Endothelial cell of umbilical vein (primary cell): ENCODE measurements at regions not wholly inside any gene's neighbourhood (a gene's known extent, or its start where the extent isn't known, plus 50 kb on each side); places are given as distances from the start of the nearest gene placed in this dataset.
"Not testable (repeated sequence)": the region's sequence is repeated elsewhere in the genome, so short reads cannot be mapped to it uniquely, and the experiment has no call there.

Experiments used
- BruUV-seq: library from RNA; stranded (reverse); fragments of 400-500 nt; replicated peaks from 2 replicates; lab custom pipeline; 2021; lab: Mats Ljungman, UMichigan
- CTCF ChIA-PET: fragments of 300-600, 350-600 bp; sonication (Branson Sonifier 250); formaldehyde crosslinking; loops from one replicate; lab custom pipeline; 2021; ENCODE audit warnings: antibody characterized with exemption, inconsistent platforms; lab: Charles Lee
- POLR2A ChIA-PET: fragments of 300-600, 350-600 bp; sonication (Branson Sonifier 250); formaldehyde crosslinking; loops from one replicate; lab custom pipeline; 2021; ENCODE audit warnings: antibody characterized with exemption, inconsistent platforms; lab: Charles Lee
- DNase-seq: peaks from one replicate; pipeline ENCODE4 v3.0.0-alpha.2; 2011; ENCODE audit warnings: low read depth, low spot score
- FAIRE-seq: peaks from 2 replicates; lab custom pipeline; 2011; peaks lifted over from hg19 to GRCh38; lab: Jason Lieb, UNC
- H2AFZ ChIP-seq: 2 replicates; pipeline ENCODE4 v1.6.0; 2012; ENCODE audit warnings: low read depth, low read length, control low read depth, inconsistent platforms
- H3K27ac ChIP-seq: 2 replicates; pipeline ENCODE4 v1.5.1; 2011; ENCODE audit warnings: low read depth, mild to moderate bottlenecking, control low read depth, low read length, moderate library complexity; ENCODE audit not compliant: insufficient read depth
- H3K27me3 ChIP-seq, 2 experiments: 2 replicates each; pipeline versions ENCODE4 v1.6.0 to v1.6.1; 2011; ENCODE audit warnings: low read length in 2 of 2, mixed read lengths in 1 of 2; ENCODE audit not compliant: control insufficient read depth in 2 of 2, insufficient read depth in 2 of 2
- H3K36me3 ChIP-seq, 2 experiments: 2 replicates in 1 of 2; 3 replicates in 1 of 2; pipeline ENCODE4 v1.5.1; 2011; ENCODE audit warnings: low read length in 2 of 2, mild to moderate bottlenecking in 1 of 2, moderate library complexity in 1 of 2; ENCODE audit not compliant: control insufficient read depth in 2 of 2, insufficient read depth in 2 of 2; ENCODE audit errors: extremely low read depth in 1 of 2
- H3K4me1 ChIP-seq: 3 replicates; pipeline ENCODE4 v1.5.1; 2011; ENCODE audit warnings: mild to moderate bottlenecking, low read length; ENCODE audit not compliant: control insufficient read depth, insufficient read depth; ENCODE audit errors: extremely low read depth
- H3K4me2 ChIP-seq: 2 replicates; pipeline ENCODE4 v1.6.1; 2011; ENCODE audit warnings: low read length, control low read depth, mixed read lengths; ENCODE audit not compliant: insufficient read depth
- H3K4me3 ChIP-seq, 3 experiments: fragments of 200-600 bp in 1 of 3; sonication (generic), shearing (Covaris generic) in 1 of 3; replicated peaks in 1 of 3; 2 replicates each; pipeline ENCODE4 v1.5.1; 2011 to 2016; ENCODE audit warnings: control low read depth in 3 of 3, low read length in 3 of 3, mild to moderate bottlenecking in 2 of 3, inconsistent platforms in 1 of 3, low read depth in 1 of 3, moderate library complexity in 1 of 3; ENCODE audit not compliant: insufficient read depth in 1 of 3
- H3K79me2 ChIP-seq: 2 replicates; pipeline ENCODE4 v1.6.0; 2012; ENCODE audit warnings: low read length, inconsistent platforms; ENCODE audit not compliant: control insufficient read depth, insufficient read depth
- H3K9ac ChIP-seq: replicated peaks from 2 replicates; pipeline ENCODE3; 2011; ENCODE audit warnings: low read length, control low read depth; ENCODE audit not compliant: insufficient read depth; ENCODE audit errors: extremely low read depth
- H3K9me1 ChIP-seq: replicated peaks from 3 replicates; pipeline ENCODE4 v1.6.0; 2011; ENCODE audit warnings: mild to moderate bottlenecking, low read length; ENCODE audit not compliant: control insufficient read depth, insufficient read depth; ENCODE audit errors: extremely low read depth
- H3K9me3 ChIP-seq: replicated peaks from 2 replicates; pipeline ENCODE4 v1.5.1; 2012; ENCODE audit warnings: low read length, inconsistent platforms; ENCODE audit not compliant: control insufficient read depth, insufficient read depth
- H4K20me1 ChIP-seq: replicated peaks from 2 replicates; pipeline ENCODE3; 2011; ENCODE audit warnings: mild to moderate bottlenecking, low read length; ENCODE audit not compliant: control insufficient read depth, insufficient read depth; ENCODE audit errors: extremely low read depth
- EZH2 ChIP-seq: IDR thresholded peaks from 2 replicates; pipeline ENCODE4 v1.6.1; 2012; ENCODE audit warnings: borderline replicate concordance, low read depth, mild to moderate bottlenecking, moderate library complexity, low read length, inconsistent platforms; ENCODE audit not compliant: severe bottlenecking
- FOS ChIP-seq: IDR thresholded peaks from 2 replicates; pipeline ENCODE4 v1.6.1; 2011; ENCODE audit warnings: mild to moderate bottlenecking, low read length, moderate library complexity, borderline replicate concordance; ENCODE audit not compliant: insufficient read depth
- GATA2 ChIP-seq: IDR thresholded peaks from 2 replicates; pipeline ENCODE4 v1.7.0; 2011; ENCODE audit warnings: low read depth, mild to moderate bottlenecking, moderate library complexity, mixed read lengths, low read length; ENCODE audit not compliant: insufficient read length, insufficient read depth
- JUN ChIP-seq: IDR thresholded peaks from 2 replicates; pipeline ENCODE4 v1.6.1; 2011; ENCODE audit warnings: borderline replicate concordance, low read depth; ENCODE audit not compliant: insufficient read length, insufficient read depth
- MYC ChIP-seq: IDR thresholded peaks from one replicate; pipeline ENCODE4 v1.6.1; 2011; ENCODE audit warnings: mild to moderate bottlenecking, low read depth, low read length
- POLR2A ChIP-seq: IDR thresholded peaks from 2 replicates; pipeline ENCODE4 v1.6.1; 2012; ENCODE audit warnings: low read depth, mild to moderate bottlenecking, control low read depth, low read length
- POLR2AphosphoS5 ChIP-seq: IDR thresholded peaks from 2 replicates; pipeline ENCODE4 v1.6.1; 2012; ENCODE audit warnings: low read depth, mild to moderate bottlenecking, control low read depth, low read length, moderate library complexity; ENCODE audit not compliant: insufficient read depth
- dilution Hi-C: fragments of 300-500 bp; cut with MboI; formaldehyde crosslinking; loops from one replicate; pipeline ENCODE4 v1.15.0; 2019; ENCODE audit warnings: low sequenced_read_pairs; ENCODE audit not compliant: extremely low pct_ligation_motif_present
- intact Hi-C: fragments of 100-400 bp; cut with micrococcal nuclease; formaldehyde crosslinking; loops from one replicate; pipeline ENCODE4 v1.10.0; 2022
- TF ChIP-seq, protein P1 (sequence below), 2 donors: IDR thresholded peaks; 1 replicate in 1 of 2; 2 replicates in 1 of 2; pipeline ENCODE4 v1.5.1; 2011; ENCODE audit warnings: low read length in 2 of 2, mild to moderate bottlenecking in 2 of 2, moderate library complexity in 2 of 2, control low read depth in 1 of 2, inconsistent platforms in 1 of 2, low read depth in 1 of 2; ENCODE audit not compliant: insufficient read depth in 1 of 2; ENCODE audit errors: extremely low read depth in 1 of 2
- TF ChIP-seq, protein P2 (sequence below): IDR thresholded peaks from 2 replicates; pipeline ENCODE4 v1.6.1; 2011; ENCODE audit not compliant: insufficient read depth, insufficient read length

DNA sequence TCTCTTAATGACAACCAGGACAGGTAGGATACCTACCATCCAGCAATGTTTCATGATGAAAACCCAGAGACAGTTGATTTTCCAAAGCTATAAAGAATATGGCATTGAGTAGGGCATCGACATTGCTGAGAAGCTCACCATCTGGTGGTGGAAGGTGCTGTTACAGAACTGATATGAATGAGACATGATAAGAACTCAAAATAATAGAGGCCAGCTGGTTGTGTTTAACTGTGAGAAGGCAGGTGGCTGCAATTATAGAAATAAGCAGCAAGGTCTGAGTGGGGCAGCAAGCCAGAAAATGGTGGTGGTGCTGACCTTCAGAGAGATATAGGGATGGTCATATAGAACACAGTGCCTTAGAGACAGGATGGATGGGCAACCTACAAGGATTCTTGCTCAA is 449.7 kb downstream of the BTG1 start:
- no peaks in the 10 kb centered on the region for H3K27me3 ChIP-seq
- H3K9me1 ChIP-seq: no peaks in the 10 kb centered on the region
- no peaks in the 10 kb centered on the region for H3K9me3 ChIP-seq
- CTCF ChIA-PET: interaction anchor here (1.1 kb wide), 1 partner anchor 314 kb away, joined by 6 read pairs; no protein-coding TSS in a partner anchor
- dilution Hi-C loops (no loop called here), intact Hi-C loops (no loop called here)
- BruUV-seq: no TSS peak
- H3K4me3 ChIP-seq: no peak overlapping the region
- no peak overlapping the region for H3K27ac ChIP-seq
- H3K36me3 ChIP-seq: no peaks in the 10 kb centered on the region
- no peak overlapping the region for H3K4me2 ChIP-seq
- H3K79me2 ChIP-seq: no peaks in the 10 kb centered on the region
- POLR2A ChIA-PET: no interaction called here
- FAIRE-seq (no peak), DNase-seq (no peak)
- no peak overlapping the region for H2AFZ ChIP-seq
- no peak overlapping the region for H3K9ac ChIP-seq
- H4K20me1 ChIP-seq: no peaks in the 10 kb centered on the region
- TF ChIP-seq, protein P1, sequence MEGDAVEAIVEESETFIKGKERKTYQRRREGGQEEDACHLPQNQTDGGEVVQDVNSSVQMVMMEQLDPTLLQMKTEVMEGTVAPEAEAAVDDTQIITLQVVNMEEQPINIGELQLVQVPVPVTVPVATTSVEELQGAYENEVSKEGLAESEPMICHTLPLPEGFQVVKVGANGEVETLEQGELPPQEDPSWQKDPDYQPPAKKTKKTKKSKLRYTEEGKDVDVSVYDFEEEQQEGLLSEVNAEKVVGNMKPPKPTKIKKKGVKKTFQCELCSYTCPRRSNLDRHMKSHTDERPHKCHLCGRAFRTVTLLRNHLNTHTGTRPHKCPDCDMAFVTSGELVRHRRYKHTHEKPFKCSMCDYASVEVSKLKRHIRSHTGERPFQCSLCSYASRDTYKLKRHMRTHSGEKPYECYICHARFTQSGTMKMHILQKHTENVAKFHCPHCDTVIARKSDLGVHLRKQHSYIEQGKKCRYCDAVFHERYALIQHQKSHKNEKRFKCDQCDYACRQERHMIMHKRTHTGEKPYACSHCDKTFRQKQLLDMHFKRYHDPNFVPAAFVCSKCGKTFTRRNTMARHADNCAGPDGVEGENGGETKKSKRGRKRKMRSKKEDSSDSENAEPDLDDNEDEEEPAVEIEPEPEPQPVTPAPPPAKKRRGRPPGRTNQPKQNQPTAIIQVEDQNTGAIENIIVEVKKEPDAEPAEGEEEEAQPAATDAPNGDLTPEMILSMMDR (IDR thresholded peaks at IDR 0.05; ENCODE audit: extremely low read depth in 1 of 2, insufficient read depth in 1 of 2, low read depth in 1 of 2, low read length in 2 of 2): no peak
- TF ChIP-seq MYC: no peak
- no peak for TF ChIP-seq EZH2
- TF ChIP-seq JUN: no peak
- TF ChIP-seq, protein P2, sequence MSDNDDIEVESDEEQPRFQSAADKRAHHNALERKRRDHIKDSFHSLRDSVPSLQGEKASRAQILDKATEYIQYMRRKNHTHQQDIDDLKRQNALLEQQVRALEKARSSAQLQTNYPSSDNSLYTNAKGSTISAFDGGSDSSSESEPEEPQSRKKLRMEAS: no peak
- TF ChIP-seq POLR2A: no peak
- TF ChIP-seq FOS: no peak
- no peak for TF ChIP-seq POLR2AphosphoS5
- TF ChIP-seq GATA2: no peak
- H3K4me1 ChIP-seq: no peaks in the 10 kb centered on the region

DNA sequence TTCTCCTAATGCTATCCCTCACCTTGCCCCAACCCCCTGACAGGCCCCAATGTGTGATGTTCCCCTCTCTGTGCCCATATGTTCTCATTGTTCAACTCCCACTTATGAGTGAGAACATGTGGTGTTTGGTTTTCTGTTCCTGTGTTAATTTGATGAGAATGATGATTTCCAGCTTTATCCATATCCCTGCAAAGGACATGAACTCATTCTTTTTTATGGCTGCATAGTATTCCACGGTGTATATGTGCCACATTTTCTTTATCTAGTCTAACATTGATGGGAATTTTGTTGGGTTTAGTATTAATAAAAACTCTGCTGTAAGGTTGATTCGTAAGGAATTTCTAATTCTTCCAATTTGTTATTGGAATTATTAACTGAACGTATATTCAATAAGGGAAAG is 450.2 kb downstream of the BTG1 start:
- H3K27me3 ChIP-seq, H3K9me1 ChIP-seq, intact Hi-C loops, H3K4me3 ChIP-seq, FAIRE-seq, H3K4me2 ChIP-seq, H3K9me3 ChIP-seq, H3K27ac ChIP-seq, H3K9ac ChIP-seq, dilution Hi-C loops, H2AFZ ChIP-seq, POLR2A ChIA-PET, BruUV-seq, H3K4me1 ChIP-seq, H3K36me3 ChIP-seq, DNase-seq, H4K20me1 ChIP-seq, H3K79me2 ChIP-seq: not testable (repeated sequence)
- CTCF ChIA-PET: interaction anchor here (1.1 kb wide), 1 partner anchor 314 kb away, joined by 6 read pairs; no protein-coding TSS in a partner anchor
